ENCODE measurements at regions not wholly inside any gene's neighbourhood (a gene's known extent, or its start where the extent isn't known, plus 50 kb on each side); places are given as distances from the start of the nearest gene placed in this dataset.

DNA sequence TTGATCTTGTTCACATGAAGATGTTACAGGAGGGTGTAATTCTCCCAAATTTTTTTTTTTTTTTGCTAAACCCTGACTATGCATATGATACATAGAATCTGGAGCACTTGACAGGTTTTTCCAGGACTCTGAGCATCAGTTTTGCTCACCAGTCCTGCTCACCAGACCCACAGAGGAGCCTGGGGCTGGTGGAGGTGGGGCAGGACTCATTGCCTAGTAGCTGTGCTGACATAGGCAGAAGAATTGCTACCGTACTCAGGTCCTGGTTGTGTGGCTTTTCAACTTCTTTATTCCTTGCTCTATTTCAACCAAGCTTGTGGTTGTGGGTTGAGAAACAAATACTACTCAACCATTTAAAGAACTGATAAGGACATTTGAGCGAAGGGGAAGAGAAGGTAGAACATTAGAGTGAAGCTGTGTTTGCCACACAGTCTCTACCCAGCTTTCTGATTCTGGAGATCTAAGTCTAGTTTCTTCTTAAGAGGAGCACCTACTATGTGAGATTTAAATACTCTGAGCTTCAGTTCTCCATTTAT is 212.4 kb downstream of the UTP18 start:
- DNase-seq (ENCODE audit: low read depth, low spot score) (no peak), FAIRE-seq (no peak)
- Histone ChIP-seq H4K20me1 (ENCODE audit: control insufficient read depth, extremely low read depth, insufficient read depth, low read length) (no peaks in the 10 kb centered on the region), H3K79me2 (ENCODE audit: control insufficient read depth, insufficient read depth, low read length) (no peaks in the 10 kb centered on the region), H3K27ac (ENCODE audit: control insufficient read depth, insufficient read depth, low read length) (no peak overlapping the region), H3K4me2 (ENCODE audit: control insufficient read depth, extremely low read depth, insufficient read depth, low read depth, low read length) (no peak overlapping the region), H3K27me3 (ENCODE audit: control insufficient read depth, extremely low read depth, insufficient read depth, low read length) (peaks cover 6% of the 10 kb centered on the region), H3K9me1 (ENCODE audit: control insufficient read depth, extremely low read depth, insufficient read depth, low read length) (no peaks in the 10 kb centered on the region), H3K4me3 (ENCODE audit: control insufficient read depth in 2 of 3, extremely low read depth in 1 of 3, insufficient read depth in 2 of 3, low read depth in 1 of 3, low read length in 3 of 3) (no peak overlapping the region), H3K9ac (ENCODE audit: control insufficient read depth, extremely low read depth, insufficient read depth, low read length) (no peak overlapping the region), H3K9me3 (ENCODE audit: control insufficient read depth, low read depth, low read length) (no peaks in the 10 kb centered on the region), H2AFZ (ENCODE audit: control insufficient read depth, low read length) (no peak overlapping the region), H3K4me1 (ENCODE audit: control insufficient read depth, extremely low read depth, insufficient read depth, low read length) (no peaks in the 10 kb centered on the region), H3K36me3 (ENCODE audit: control insufficient read depth in 2 of 2, extremely low read depth in 1 of 2, insufficient read depth in 2 of 2, low read length in 2 of 2) (no peaks in the 10 kb centered on the region)
- TF ChIP-seq, protein P1, sequence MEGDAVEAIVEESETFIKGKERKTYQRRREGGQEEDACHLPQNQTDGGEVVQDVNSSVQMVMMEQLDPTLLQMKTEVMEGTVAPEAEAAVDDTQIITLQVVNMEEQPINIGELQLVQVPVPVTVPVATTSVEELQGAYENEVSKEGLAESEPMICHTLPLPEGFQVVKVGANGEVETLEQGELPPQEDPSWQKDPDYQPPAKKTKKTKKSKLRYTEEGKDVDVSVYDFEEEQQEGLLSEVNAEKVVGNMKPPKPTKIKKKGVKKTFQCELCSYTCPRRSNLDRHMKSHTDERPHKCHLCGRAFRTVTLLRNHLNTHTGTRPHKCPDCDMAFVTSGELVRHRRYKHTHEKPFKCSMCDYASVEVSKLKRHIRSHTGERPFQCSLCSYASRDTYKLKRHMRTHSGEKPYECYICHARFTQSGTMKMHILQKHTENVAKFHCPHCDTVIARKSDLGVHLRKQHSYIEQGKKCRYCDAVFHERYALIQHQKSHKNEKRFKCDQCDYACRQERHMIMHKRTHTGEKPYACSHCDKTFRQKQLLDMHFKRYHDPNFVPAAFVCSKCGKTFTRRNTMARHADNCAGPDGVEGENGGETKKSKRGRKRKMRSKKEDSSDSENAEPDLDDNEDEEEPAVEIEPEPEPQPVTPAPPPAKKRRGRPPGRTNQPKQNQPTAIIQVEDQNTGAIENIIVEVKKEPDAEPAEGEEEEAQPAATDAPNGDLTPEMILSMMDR (optimal IDR thresholded peaks at IDR 0.05 in 1 of 3, IDR thresholded peaks at IDR 0.05 in 1 of 3, conservative IDR thresholded peaks at IDR 0.05 in 1 of 3; ENCODE audit: extremely low read depth in 1 of 3, insufficient read depth in 2 of 3, low read length in 3 of 3), result no peak
- no peak for TF ChIP-seq EZH2 (IDR thresholded peaks at IDR 0.05; ENCODE audit: low read length)
- dilution Hi-C loops (cut with MboI; ENCODE audit: extremely low pct_ligation_motif_present, low sequenced_read_pairs), result no loop called here

DNA sequence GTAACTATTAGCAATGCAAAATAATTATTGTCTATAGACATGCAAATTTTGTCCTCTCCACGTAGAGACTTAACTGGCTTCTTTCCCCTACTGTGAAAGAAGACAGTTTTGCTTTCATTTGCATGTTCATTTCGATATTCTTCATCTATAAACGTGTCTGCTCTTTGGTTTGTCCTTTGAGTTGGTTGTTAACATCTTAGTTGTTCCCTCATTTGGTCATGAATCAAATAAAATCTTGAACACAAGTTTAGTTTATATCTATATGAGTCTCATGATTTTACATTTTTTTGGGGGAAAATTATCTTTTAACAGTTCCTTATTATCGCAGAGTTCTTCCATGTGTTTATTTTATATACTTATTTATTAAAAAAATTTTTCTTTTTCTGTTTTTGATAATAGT is 214.4 kb downstream of the UTP18 start:
- H4K20me1 ChIP-seq (ENCODE audit: control insufficient read depth, extremely low read depth, insufficient read depth, low read length), result no peaks in the 10 kb centered on the region
- H3K4me1 ChIP-seq (ENCODE audit: control insufficient read depth, extremely low read depth, insufficient read depth, low read length), result no peaks in the 10 kb centered on the region
- H3K79me2 ChIP-seq (ENCODE audit: control insufficient read depth, insufficient read depth, low read length), result no peaks in the 10 kb centered on the region
- H3K4me3 ChIP-seq (ENCODE audit: control insufficient read depth in 2 of 3, extremely low read depth in 1 of 3, insufficient read depth in 2 of 3, low read depth in 1 of 3, low read length in 3 of 3), result no peak overlapping the region
- FAIRE-seq (no peak), DNase-seq (ENCODE audit: low read depth, low spot score) (no peak)
- H3K9me3 ChIP-seq (ENCODE audit: control insufficient read depth, low read depth, low read length), result no peaks in the 10 kb centered on the region
- H3K9me1 ChIP-seq (ENCODE audit: control insufficient read depth, extremely low read depth, insufficient read depth, low read length), result no peaks in the 10 kb centered on the region
- TF ChIP-seq, protein P1 (optimal IDR thresholded peaks at IDR 0.05 in 1 of 3, IDR thresholded peaks at IDR 0.05 in 1 of 3, conservative IDR thresholded peaks at IDR 0.05 in 1 of 3; ENCODE audit: extremely low read depth in 1 of 3, insufficient read depth in 2 of 3, low read length in 3 of 3), result no peak
- no peak for TF ChIP-seq EZH2 (IDR thresholded peaks at IDR 0.05; ENCODE audit: low read length)
- dilution Hi-C loops (cut with MboI; ENCODE audit: extremely low pct_ligation_motif_present, low sequenced_read_pairs), result no loop called here
- H2AFZ ChIP-seq (ENCODE audit: control insufficient read depth, low read length), result no peak overlapping the region
- H3K36me3 ChIP-seq (ENCODE audit: control insufficient read depth in 2 of 2, extremely low read depth in 1 of 2, insufficient read depth in 2 of 2, low read length in 2 of 2), result no peaks in the 10 kb centered on the region
- no peak overlapping the region for H3K27ac ChIP-seq (ENCODE audit: control insufficient read depth, insufficient read depth, low read length)
- H3K9ac ChIP-seq (ENCODE audit: control insufficient read depth, extremely low read depth, insufficient read depth, low read length), result no peak overlapping the region
- peaks cover 6% of the 10 kb centered on the region for H3K27me3 ChIP-seq (ENCODE audit: control insufficient read depth, extremely low read depth, insufficient read depth, low read length)
- H3K4me2 ChIP-seq (ENCODE audit: control insufficient read depth, extremely low read depth, insufficient read depth, low read depth, low read length), result no peak overlapping the region
